Neural progenitor cell (in vitro differentiated cells): ENCODE measurements at regions not wholly inside any gene's neighbourhood (a gene's known extent, or its start where the extent isn't known, plus 50 kb on each side); places are given as distances from the start of the nearest gene placed in this dataset.

Experiments
- DNase-seq: peaks from one replicate; pipeline ENCODE4 v3.0.0-alpha.2; 2016; ENCODE audit warnings: low spot score
- H2AFZ ChIP-seq: fragments of 200-600 bp; sonication (generic); replicated peaks from 2 replicates; pipeline ENCODE4 v1.6.1; 2016; ENCODE audit warnings: antibody characterized with exemption
- H3F3A ChIP-seq: fragments of 200-600 bp; sonication (generic); 2 replicates; pipeline ENCODE4 v1.6.1; 2016; ENCODE audit warnings: antibody characterized with exemption, low read depth
- H3K27ac ChIP-seq: fragments of 200-600 bp; sonication (generic); 2 replicates; pipeline ENCODE4 v1.5.1; 2016; ENCODE audit warnings: mild to moderate bottlenecking
- H3K27me3 ChIP-seq: fragments of 200-600 bp; sonication (generic); 2 replicates; pipeline ENCODE4 v1.6.1; 2016; ENCODE audit warnings: mild to moderate bottlenecking, moderate library complexity
- H3K36me3 ChIP-seq: fragments of 200-600 bp; sonication (generic); 2 replicates; pipeline ENCODE4 v1.5.1; 2016
- H3K4me1 ChIP-seq: fragments of 200-600 bp; sonication (generic); 2 replicates; pipeline ENCODE4 v1.6.1; 2016; ENCODE audit warnings: mixed run types
- H3K4me2 ChIP-seq: fragments of 200-600 bp; sonication (generic); 2 replicates; pipeline ENCODE4 v1.6.1; 2016
- H3K4me3 ChIP-seq: fragments of 200-600 bp; sonication (generic); 2 replicates; pipeline ENCODE4 v1.5.1; 2016
- H3K79me2 ChIP-seq: fragments of 200-600 bp; sonication (generic); 2 replicates; pipeline ENCODE4 v1.6.1; 2016; ENCODE audit warnings: low read depth
- H3K9ac ChIP-seq: fragments of 200-600 bp; sonication (generic); 2 replicates; pipeline ENCODE4 v1.6.1; 2016
- H3K9me3 ChIP-seq: fragments of 200-600 bp; sonication (generic); 2 replicates; pipeline ENCODE4 v1.5.1; 2016; ENCODE audit warnings: low read depth
- H4K20me1 ChIP-seq: fragments of 200-600 bp; sonication (generic); 2 replicates; pipeline ENCODE4 v1.6.1; 2016; ENCODE audit warnings: low read depth
- H3K27ac Mint-ChIP-seq: 3 replicates; pipeline ENCODE4 v1.8.0; 2021; ENCODE audit warnings: mixed read lengths
- H3K27me3 Mint-ChIP-seq: 2 replicates; pipeline ENCODE4 v1.8.0; 2022; ENCODE audit warnings: low read depth, mild to moderate bottlenecking, inconsistent platforms, moderate library complexity, mixed read lengths; ENCODE audit not compliant: insufficient read depth
- H3K36me3 Mint-ChIP-seq: 3 replicates; pipeline ENCODE4 v1.8.0; 2021; ENCODE audit warnings: mixed read lengths
- H3K4me1 Mint-ChIP-seq: 3 replicates; pipeline ENCODE4 v1.8.0; 2021; ENCODE audit warnings: mixed read lengths
- H3K4me3 Mint-ChIP-seq: 3 replicates; pipeline ENCODE4 v1.8.0; 2021; ENCODE audit warnings: mild to moderate bottlenecking, moderate library complexity, mixed read lengths
- H3K9me3 Mint-ChIP-seq: 3 replicates; pipeline ENCODE4 v1.8.0; 2020; ENCODE audit warnings: mixed read lengths
- EZH2 ChIP-seq: fragments of 200-600 bp; sonication (generic); IDR thresholded peaks from 2 replicates; pipeline ENCODE4 v1.6.1; 2017; ENCODE audit warnings: antibody characterized with exemption, mild to moderate bottlenecking, moderate library complexity
- EZH2phosphoT487 ChIP-seq: fragments of 200-600 bp; sonication (generic); IDR thresholded peaks from 2 replicates; pipeline ENCODE4 v1.6.1; 2017; ENCODE audit warnings: antibody characterized with exemption
- TF ChIP-seq, protein P1 (sequence below): fragments of 200-600 bp; sonication (generic); IDR thresholded peaks from 2 replicates; pipeline ENCODE4 v1.5.1; 2017; ENCODE audit warnings: antibody characterized with exemption, mild to moderate bottlenecking

DNA sequence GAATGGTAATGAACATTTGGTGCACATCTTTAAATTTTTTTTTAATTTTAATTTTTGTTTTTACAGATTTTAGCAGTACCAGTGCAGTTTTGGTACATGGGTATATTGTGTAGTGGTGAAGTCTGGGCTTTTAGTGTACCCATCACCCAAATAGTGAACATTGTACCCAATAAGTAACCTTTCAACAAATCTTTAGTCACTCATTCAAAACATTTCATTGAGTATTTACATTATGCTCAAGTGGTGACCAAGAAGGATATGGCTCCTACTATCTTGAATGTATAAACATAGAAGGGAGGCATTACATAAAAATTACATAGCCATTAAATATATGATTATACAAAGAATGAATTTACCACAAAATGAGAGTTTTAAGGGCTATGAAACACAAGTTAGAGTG is 223.3 kb downstream of the SPRY1 start:
- Histone ChIP-seq H3K27me3 (no peaks in the 10 kb centered on the region), H3K4me1 (peaks cover 22% of the 10 kb centered on the region), H3K4me2 (peak overlapping the region; percentile 21), H3K79me2 (no peaks in the 10 kb centered on the region), H3K9me3 (no peaks in the 10 kb centered on the region), H3K4me3 (no peak overlapping the region), H2AFZ (no peak overlapping the region), H3K9ac (no peak overlapping the region), H3K27ac (no peak overlapping the region), H3F3A (no peaks in the 10 kb centered on the region), H3K36me3 (no peaks in the 10 kb centered on the region), H4K20me1 (no peaks in the 10 kb centered on the region)
- TF ChIP-seq EZH2 (no peak), EZH2phosphoT487 (no peak)
- TF ChIP-seq, protein P1, sequence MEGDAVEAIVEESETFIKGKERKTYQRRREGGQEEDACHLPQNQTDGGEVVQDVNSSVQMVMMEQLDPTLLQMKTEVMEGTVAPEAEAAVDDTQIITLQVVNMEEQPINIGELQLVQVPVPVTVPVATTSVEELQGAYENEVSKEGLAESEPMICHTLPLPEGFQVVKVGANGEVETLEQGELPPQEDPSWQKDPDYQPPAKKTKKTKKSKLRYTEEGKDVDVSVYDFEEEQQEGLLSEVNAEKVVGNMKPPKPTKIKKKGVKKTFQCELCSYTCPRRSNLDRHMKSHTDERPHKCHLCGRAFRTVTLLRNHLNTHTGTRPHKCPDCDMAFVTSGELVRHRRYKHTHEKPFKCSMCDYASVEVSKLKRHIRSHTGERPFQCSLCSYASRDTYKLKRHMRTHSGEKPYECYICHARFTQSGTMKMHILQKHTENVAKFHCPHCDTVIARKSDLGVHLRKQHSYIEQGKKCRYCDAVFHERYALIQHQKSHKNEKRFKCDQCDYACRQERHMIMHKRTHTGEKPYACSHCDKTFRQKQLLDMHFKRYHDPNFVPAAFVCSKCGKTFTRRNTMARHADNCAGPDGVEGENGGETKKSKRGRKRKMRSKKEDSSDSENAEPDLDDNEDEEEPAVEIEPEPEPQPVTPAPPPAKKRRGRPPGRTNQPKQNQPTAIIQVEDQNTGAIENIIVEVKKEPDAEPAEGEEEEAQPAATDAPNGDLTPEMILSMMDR: no peak
- no peaks in the 10 kb centered on the region for H3K36me3 Mint-ChIP-seq
- peaks cover 3% of the 10 kb centered on the region for H3K27me3 Mint-ChIP-seq
- H3K4me3 Mint-ChIP-seq: no peak overlapping the region
- peaks cover 23% of the 10 kb centered on the region for H3K9me3 Mint-ChIP-seq
- no peak overlapping the region for H3K27ac Mint-ChIP-seq
- H3K4me1 Mint-ChIP-seq: peaks cover 38% of the 10 kb centered on the region
- no peak for DNase-seq

DNA sequence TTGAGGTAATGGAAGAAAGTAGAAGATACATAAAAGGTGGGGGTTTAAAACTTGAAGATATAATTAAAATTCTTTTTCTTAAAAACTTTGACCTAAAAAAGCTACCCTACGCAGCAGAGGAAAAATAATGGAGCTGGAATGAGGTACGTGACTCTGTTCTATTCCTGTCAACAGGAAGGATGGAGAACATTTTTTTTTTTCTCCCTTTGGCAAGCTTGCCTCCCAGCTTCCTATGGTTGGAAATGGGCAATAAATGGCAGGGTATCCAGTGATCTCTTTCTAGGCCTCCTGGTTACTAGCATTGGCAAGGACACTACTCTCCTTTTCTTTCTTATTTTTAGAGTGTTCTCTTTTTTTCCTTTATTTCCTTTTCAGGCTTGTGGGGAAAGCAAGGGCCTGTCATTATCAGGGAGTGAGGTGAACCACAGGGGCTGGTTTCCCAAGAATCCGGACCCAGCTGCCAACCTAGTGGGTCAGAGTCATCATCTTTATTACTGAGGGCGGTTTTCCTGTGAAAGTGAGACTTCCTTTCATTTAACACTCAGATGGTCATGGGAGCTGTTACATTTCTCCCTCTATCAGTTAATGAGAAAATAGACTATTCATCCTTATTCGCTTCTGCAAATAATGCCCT is 224.6 kb downstream of the SPRY1 start:
- H3K36me3 ChIP-seq: no peaks in the 10 kb centered on the region
- H3K4me3 ChIP-seq: no peak overlapping the region
- H3K27ac Mint-ChIP-seq: peak overlapping the region; percentile 85
- peaks cover 3% of the 10 kb centered on the region for H3K27me3 Mint-ChIP-seq
- H3K79me2 ChIP-seq: no peaks in the 10 kb centered on the region
- H3K4me1 Mint-ChIP-seq: peaks cover 30% of the 10 kb centered on the region
- H3K9me3 ChIP-seq: no peaks in the 10 kb centered on the region
- H3K27ac ChIP-seq: no peak overlapping the region
- no peak overlapping the region for H2AFZ ChIP-seq
- H3F3A ChIP-seq: no peaks in the 10 kb centered on the region
- peaks cover 4% of the 10 kb centered on the region for H3K36me3 Mint-ChIP-seq
- H3K4me1 ChIP-seq: peaks cover 23% of the 10 kb centered on the region
- H3K9ac ChIP-seq: no peak overlapping the region
- no peaks in the 10 kb centered on the region for H3K27me3 ChIP-seq
- no peak overlapping the region for H3K4me2 ChIP-seq
- H3K4me3 Mint-ChIP-seq: no peak overlapping the region
- TF ChIP-seq EZH2phosphoT487 (no peak), EZH2 (no peak)
- TF ChIP-seq, protein P1: no peak
- no peak for DNase-seq
- H3K9me3 Mint-ChIP-seq: peaks cover 34% of the 10 kb centered on the region
- H4K20me1 ChIP-seq: no peaks in the 10 kb centered on the region

DNA sequence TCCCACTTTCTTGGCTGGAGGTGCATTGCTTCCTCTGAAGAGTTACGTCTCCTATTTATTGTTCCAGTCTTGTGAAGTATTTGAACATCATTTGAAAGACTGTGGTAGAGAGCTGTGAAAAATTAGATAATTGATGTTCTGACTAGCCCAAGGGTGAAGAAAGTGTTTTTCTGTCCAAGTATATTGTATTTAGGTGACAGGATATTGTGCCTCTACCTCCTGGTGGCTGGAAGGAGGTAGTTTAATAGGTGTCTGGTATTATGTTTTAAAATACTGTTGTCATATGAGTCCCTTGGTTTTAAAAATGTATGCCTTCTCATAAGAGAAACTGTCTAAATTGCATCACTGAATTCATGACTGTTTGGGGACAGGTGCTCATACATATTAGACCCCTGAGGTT is 226.0 kb downstream of the SPRY1 start:
- H2AFZ ChIP-seq: no peak overlapping the region
- H3K79me2 ChIP-seq: no peaks in the 10 kb centered on the region
- no peaks in the 10 kb centered on the region for H3K36me3 ChIP-seq
- H3K9me3 Mint-ChIP-seq: peaks cover 37% of the 10 kb centered on the region
- H3K4me1 ChIP-seq: peaks cover 22% of the 10 kb centered on the region
- H3K4me2 ChIP-seq: no peak overlapping the region
- TF ChIP-seq EZH2 (no peak), EZH2phosphoT487 (no peak)
- TF ChIP-seq, protein P1: no peak
- peaks cover 4% of the 10 kb centered on the region for H3K36me3 Mint-ChIP-seq
- H3K27me3 Mint-ChIP-seq: peaks cover 3% of the 10 kb centered on the region
- H4K20me1 ChIP-seq: no peaks in the 10 kb centered on the region
- H3K9me3 ChIP-seq: no peaks in the 10 kb centered on the region
- H3K9ac ChIP-seq: no peak overlapping the region
- H3F3A ChIP-seq: no peaks in the 10 kb centered on the region
- peaks cover 25% of the 10 kb centered on the region for H3K4me1 Mint-ChIP-seq
- H3K4me3 ChIP-seq: no peak overlapping the region
- H3K27ac ChIP-seq: no peak overlapping the region
- H3K27ac Mint-ChIP-seq: peak overlapping the region; percentile 16
- H3K27me3 ChIP-seq: no peaks in the 10 kb centered on the region
- H3K4me3 Mint-ChIP-seq: no peak overlapping the region
- no peak for DNase-seq
